Naive B cell (primary cell): ENCODE measurements at regions not wholly inside any gene's neighbourhood (a gene's known extent, or its start where the extent isn't known, plus 50 kb on each side); places are given as distances from the start of the nearest gene placed in this dataset.

Source experiments
- ATAC-seq, 2 donors: fragments of 150-1000 bp; cut with Tn5 transposase; 2 replicates each; pipeline ENCODE4 v1.10.0; 2021; ENCODE audit warnings: low read depth in 2 of 2, mild to moderate bottlenecking in 2 of 2, moderate library complexity in 2 of 2
- DNase-seq: peaks from one replicate; pipeline ENCODE4 v3.0.0; 2022
- H3K27ac Mint-ChIP-seq, 6 donors: one replicate each; pipeline ENCODE4 v1.8.0; 2020 to 2022; ENCODE audit warnings: mild to moderate bottlenecking in 6 of 6, mixed read lengths in 6 of 6, moderate library complexity in 5 of 6, inconsistent platforms in 2 of 6
- H3K27me3 Mint-ChIP-seq, 3 donors: one replicate each; pipeline ENCODE4 v1.8.0; 2021 to 2022; ENCODE audit warnings: mixed read lengths in 3 of 3, mild to moderate bottlenecking in 1 of 3
- H3K36me3 Mint-ChIP-seq, 2 donors: one replicate each; pipeline ENCODE4 v1.8.0; 2020 to 2022; ENCODE audit warnings: mixed read lengths in 2 of 2, inconsistent platforms in 1 of 2, mild to moderate bottlenecking in 1 of 2
- H3K4me1 Mint-ChIP-seq, 3 donors: one replicate each; pipeline ENCODE4 v1.8.0; 2020 to 2022; ENCODE audit warnings: mixed read lengths in 3 of 3, inconsistent platforms in 1 of 3, mild to moderate bottlenecking in 1 of 3, moderate library complexity in 1 of 3
- H3K4me3 Mint-ChIP-seq, 8 donors: one replicate each; pipeline ENCODE4 v1.8.0; 2020 to 2022; ENCODE audit warnings: mild to moderate bottlenecking in 8 of 8, mixed read lengths in 8 of 8, moderate library complexity in 8 of 8, inconsistent platforms in 2 of 8
- H3K9me3 Mint-ChIP-seq, 7 donors: one replicate each; pipeline ENCODE4 v1.8.0; 2020 to 2022; ENCODE audit warnings: mixed read lengths in 7 of 7, mild to moderate bottlenecking in 5 of 7, inconsistent platforms in 2 of 7, moderate library complexity in 1 of 7

DNA sequence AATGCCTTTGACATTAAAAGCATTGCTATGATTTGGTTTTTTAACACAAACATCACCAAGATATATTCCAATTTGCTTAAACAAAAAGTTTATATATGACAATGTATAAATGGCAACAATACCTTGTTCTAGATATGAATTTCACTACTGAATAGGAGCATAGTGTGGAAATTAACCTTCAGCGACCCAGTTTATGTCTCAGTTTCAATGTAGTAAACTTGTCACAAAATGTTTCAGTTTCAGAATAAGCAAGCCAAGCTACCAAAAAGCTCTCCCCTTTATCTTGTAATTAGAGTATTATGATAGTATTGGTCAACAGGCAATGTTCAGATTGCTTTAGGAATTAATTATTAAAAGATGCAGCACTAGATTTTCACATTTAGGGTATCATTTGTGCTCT lies 99.6 kb upstream of the PCDH15 start:
- DNase-seq (no peak), ATAC-seq (no peak)
- Mint-ChIP-seq H3K9me3 (peaks cover 0 to 2% (median 0%) of the 10 kb centered on the region in 7 donors), H3K27me3 (no peaks in the 10 kb centered on the region), H3K4me1 (no peaks in the 10 kb centered on the region), H3K4me3 (no peak overlapping the region), H3K27ac (no peak overlapping the region), H3K36me3 (no peaks in the 10 kb centered on the region)

DNA sequence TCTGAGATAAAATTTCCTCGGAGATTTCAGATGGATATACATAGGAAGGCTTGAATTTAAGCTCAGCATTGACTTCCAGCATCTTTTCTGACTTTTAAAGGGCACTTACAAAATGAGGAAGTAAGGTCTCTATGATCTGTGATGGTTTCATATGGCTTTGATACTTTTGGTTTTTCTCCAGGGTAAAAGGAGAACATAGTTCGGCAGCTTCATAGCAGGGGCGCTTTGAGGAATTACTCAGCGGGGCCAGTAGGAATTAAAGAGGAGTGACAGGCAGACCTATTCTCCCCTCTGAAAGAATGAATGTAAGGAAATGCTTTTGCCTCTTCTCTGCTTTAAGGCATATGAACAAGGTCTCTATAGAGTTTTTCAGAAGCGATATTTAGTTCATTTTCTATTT lies 80.0 kb upstream of the PCDH15 start:
- Mint-ChIP-seq H3K4me3 (no peak overlapping the region), H3K9me3 (peaks cover 0 to 4% (median 0%) of the 10 kb centered on the region in 7 donors), H3K4me1 (no peaks in the 10 kb centered on the region), H3K27ac (no peak overlapping the region), H3K36me3 (no peaks in the 10 kb centered on the region), H3K27me3 (no peaks in the 10 kb centered on the region)
- ATAC-seq (no peak), DNase-seq (no peak)

DNA sequence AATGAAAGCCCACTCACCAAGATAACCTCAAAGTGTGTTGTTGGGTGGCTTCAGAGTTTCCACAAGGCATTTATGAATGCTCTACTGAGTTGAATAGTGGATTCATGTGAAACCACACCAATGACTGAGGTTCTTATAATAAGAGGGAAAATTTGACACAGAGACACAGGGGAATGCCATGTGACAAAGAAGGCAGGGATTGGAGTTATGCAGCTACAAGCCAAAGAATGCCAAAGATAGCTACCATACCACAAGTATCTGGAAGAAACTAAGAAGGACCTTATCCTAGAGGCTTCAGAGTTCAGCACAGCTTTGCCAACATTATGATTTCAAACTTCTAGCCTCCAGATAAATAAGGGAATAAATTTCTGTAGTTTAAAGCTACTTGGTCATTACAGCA lies 68.0 kb upstream of the PCDH15 start:
- Mint-ChIP-seq H3K9me3 (peaks cover 0 to 5% (median 0%) of the 10 kb centered on the region in 7 donors), H3K27me3 (no peaks in the 10 kb centered on the region), H3K4me3 (no peak overlapping the region), H3K36me3 (no peaks in the 10 kb centered on the region), H3K27ac (no peak overlapping the region), H3K4me1 (no peaks in the 10 kb centered on the region)
- ATAC-seq (no peak), DNase-seq (no peak)

DNA sequence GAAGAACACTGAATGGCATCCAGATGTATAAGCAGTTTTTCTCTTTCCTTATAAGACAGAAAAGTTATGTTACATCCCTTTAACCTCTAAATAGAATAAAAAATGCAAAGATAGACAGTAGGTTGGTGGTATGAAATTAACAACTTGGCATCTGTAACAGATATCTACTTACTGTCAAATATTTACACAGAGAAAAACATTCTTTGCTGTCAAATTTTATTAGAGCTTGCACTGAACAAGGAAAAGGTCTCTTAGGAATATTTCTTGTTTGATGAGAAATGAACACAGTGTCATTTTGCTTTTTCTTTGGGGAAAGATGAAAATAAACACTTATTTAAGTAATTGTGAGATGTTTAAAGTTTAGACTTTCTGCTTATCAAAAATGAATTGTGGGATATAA lies 65.6 kb upstream of the PCDH15 start:
- Mint-ChIP-seq H3K27ac (no peak overlapping the region), H3K4me1 (no peaks in the 10 kb centered on the region), H3K36me3 (no peaks in the 10 kb centered on the region), H3K4me3 (no peak overlapping the region), H3K27me3 (no peaks in the 10 kb centered on the region), H3K9me3 (peaks cover 0 to 5% (median 0%) of the 10 kb centered on the region in 7 donors)
- DNase-seq, result no peak
- no peak for ATAC-seq

DNA sequence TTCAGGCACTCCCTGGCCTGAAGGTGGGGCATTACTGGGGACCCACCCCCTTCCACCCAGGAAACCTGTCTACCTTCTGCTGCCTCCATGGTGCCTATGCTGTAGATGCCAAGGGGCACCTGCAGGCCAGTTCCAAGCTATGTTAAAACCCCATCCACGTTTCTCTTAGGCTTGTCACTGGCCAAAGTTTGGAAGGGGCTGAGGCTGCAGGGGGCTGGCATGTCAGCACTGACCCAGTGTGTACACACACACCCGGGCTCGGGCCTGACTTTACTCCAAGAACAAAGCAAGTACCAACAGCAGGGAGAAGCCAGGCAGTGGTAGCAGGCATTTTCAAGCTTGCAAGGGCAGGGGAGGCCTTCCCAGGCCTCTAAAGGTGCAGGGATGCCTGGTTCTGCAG lies 53.8 kb upstream of the PCDH15 start:
- Mint-ChIP-seq H3K4me1 (no peaks in the 10 kb centered on the region), H3K4me3 (no peak overlapping the region), H3K27ac (no peak overlapping the region), H3K9me3 (peaks cover 0 to 5% (median 0%) of the 10 kb centered on the region in 7 donors), H3K27me3 (no peaks in the 10 kb centered on the region), H3K36me3 (no peaks in the 10 kb centered on the region)
- ATAC-seq (no peak), DNase-seq (no peak)

DNA sequence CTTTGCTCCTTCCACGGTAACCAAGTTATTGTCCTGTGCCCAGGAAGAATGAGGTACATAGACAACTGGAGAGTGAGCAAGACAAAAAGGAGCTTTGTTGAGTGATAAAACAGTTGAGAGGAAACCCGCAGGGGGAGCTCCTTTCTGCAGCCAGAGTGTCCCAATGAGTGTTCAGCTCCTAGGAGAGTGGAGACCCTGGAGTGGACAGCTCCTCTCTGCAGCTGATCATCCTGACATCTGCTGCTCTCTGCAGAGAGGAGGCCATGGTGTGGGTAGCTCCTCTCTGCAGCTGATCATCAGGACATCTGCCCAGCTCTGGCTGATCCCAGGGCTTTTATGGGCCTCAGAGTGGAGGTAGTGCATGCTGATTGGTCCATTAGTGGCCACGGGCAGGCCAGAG lies 53.4 kb upstream of the PCDH15 start:
- Mint-ChIP-seq H3K9me3 (peaks cover 0 to 5% (median 0%) of the 10 kb centered on the region in 7 donors), H3K36me3 (no peaks in the 10 kb centered on the region), H3K27ac (no peak overlapping the region), H3K4me1 (no peaks in the 10 kb centered on the region), H3K4me3 (no peak overlapping the region), H3K27me3 (no peaks in the 10 kb centered on the region)
- DNase-seq (no peak), ATAC-seq (no peak)

DNA sequence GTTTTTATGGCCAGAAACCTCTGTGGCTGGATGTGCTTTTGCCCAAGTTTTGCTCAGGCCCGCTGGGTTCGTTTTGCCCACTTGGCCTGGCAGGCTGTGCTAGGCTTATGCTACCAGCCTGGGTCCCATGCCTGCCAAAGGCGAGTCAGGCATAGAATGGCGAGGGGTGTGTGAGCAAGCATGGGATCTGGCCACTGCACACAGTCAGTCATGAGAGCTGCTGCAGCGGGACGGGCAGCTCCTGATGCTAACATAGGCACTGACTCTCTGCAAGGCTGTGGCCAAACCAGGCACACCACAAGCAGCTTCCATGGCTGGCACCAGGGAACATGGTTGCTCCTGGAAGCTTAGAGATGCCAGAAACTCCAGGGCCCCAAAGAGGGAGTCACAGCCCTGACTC lies 52.9 kb upstream of the PCDH15 start:
- Mint-ChIP-seq H3K27ac (no peak overlapping the region), H3K4me3 (no peak overlapping the region), H3K9me3 (peaks cover 0 to 5% (median 0%) of the 10 kb centered on the region in 7 donors)

More for the DNA sequence above, 52.9 kb upstream of the PCDH15 start:
- Mint-ChIP-seq H3K36me3 (no peaks in the 10 kb centered on the region), H3K27me3 (no peaks in the 10 kb centered on the region), H3K4me1 (no peaks in the 10 kb centered on the region)
- DNase-seq (no peak), ATAC-seq (no peak)
